OCI-LY1 (cell line): ENCODE measurements at regions not wholly inside any gene's neighbourhood (a gene's known extent, or its start where the extent isn't known, plus 50 kb on each side); places are given as distances from the start of the nearest gene placed in this dataset.

Experiments used
- H2AFZ ChIP-seq: fragments of 200-600 bp; sonication (generic), shearing (Covaris generic); 2 replicates; pipeline ENCODE4 v1.6.0; 2014; ENCODE audit warnings: antibody characterized with exemption, mild to moderate bottlenecking, low read length
- H3F3A ChIP-seq: fragments of 200-600 bp; sonication (generic), shearing (Covaris generic); 2 replicates; pipeline ENCODE4 v1.6.0; 2014; ENCODE audit warnings: mild to moderate bottlenecking, antibody characterized with exemption, low read length, moderate library complexity; ENCODE audit not compliant: insufficient read depth
- H3K27ac ChIP-seq: fragments of 200-600 bp; sonication (generic); 2 replicates; pipeline ENCODE4 v1.5.1; 2014; ENCODE audit warnings: low read length, mixed run types, mild to moderate bottlenecking, low read depth; ENCODE audit not compliant: poor library complexity, severe bottlenecking
- H3K27me3 ChIP-seq: fragments of 200-600 bp; sonication (generic); 2 replicates; pipeline ENCODE4 v1.6.0; 2014; ENCODE audit warnings: antibody characterized with exemption, mild to moderate bottlenecking, low read length, moderate library complexity; ENCODE audit not compliant: insufficient read depth
- H3K36me3 ChIP-seq: fragments of 200-600 bp; sonication (generic); 2 replicates; pipeline ENCODE4 v1.6.1; 2014; ENCODE audit warnings: mild to moderate bottlenecking, antibody characterized with exemption, low read length, moderate library complexity, mixed read lengths; ENCODE audit not compliant: insufficient read depth
- H3K4me1 ChIP-seq: fragments of 200-600 bp; sonication (generic); 2 replicates; pipeline ENCODE4 v1.5.1; 2014; ENCODE audit warnings: mild to moderate bottlenecking, low read length, moderate library complexity; ENCODE audit not compliant: insufficient read depth, severe bottlenecking
- H3K4me2 ChIP-seq: fragments of 200-600 bp; sonication (generic), shearing (Covaris generic); 2 replicates; pipeline ENCODE4 v1.6.1; 2014; ENCODE audit warnings: low read length
- H3K4me3 ChIP-seq: fragments of 200-600 bp; sonication (generic); 2 replicates; pipeline ENCODE4 v1.5.1; 2014; ENCODE audit warnings: low read length, low read depth, mild to moderate bottlenecking, mixed read lengths; ENCODE audit not compliant: poor library complexity, severe bottlenecking
- H3K79me2 ChIP-seq: fragments of 200-600 bp; shearing (Covaris generic); 2 replicates; pipeline ENCODE4 v1.6.1; 2016; ENCODE audit warnings: mixed run types, low read length, mixed read lengths; ENCODE audit not compliant: insufficient read depth
- H3K9ac ChIP-seq: fragments of 200-600 bp; sonication (generic), shearing (Covaris generic); 2 replicates; pipeline ENCODE4 v1.6.1; 2014; ENCODE audit warnings: mild to moderate bottlenecking, low read length, mixed read lengths
- H3K9me2 ChIP-seq: fragments of 200-600 bp; sonication (generic), shearing (Covaris generic); 2 replicates; pipeline ENCODE4 v1.6.1; 2014; ENCODE audit warnings: low read depth, mild to moderate bottlenecking, low read length, mixed read lengths
- H3K9me3 ChIP-seq: fragments of 200-600 bp; shearing (Covaris generic); 2 replicates; pipeline ENCODE4 v1.6.1; 2014; ENCODE audit warnings: low read length, mixed read lengths
- H4K20me1 ChIP-seq: fragments of 200-600 bp; sonication (generic), shearing (Covaris generic); 2 replicates; pipeline ENCODE4 v1.6.0; 2016; ENCODE audit warnings: mild to moderate bottlenecking, low read length; ENCODE audit not compliant: insufficient read depth
- CTCF ChIP-seq: fragments of 200-600 bp; sonication (generic), shearing (Covaris generic); IDR thresholded peaks from 2 replicates; pipeline ENCODE4 v1.5.1; 2017; ENCODE audit warnings: mild to moderate bottlenecking, antibody characterized with exemption, low read length, moderate library complexity, mixed read lengths
- EZH2 ChIP-seq: fragments of 200-600 bp; sonication (generic), shearing (Covaris generic); IDR thresholded peaks from 2 replicates; pipeline ENCODE4 v1.8.0; 2017; ENCODE audit warnings: borderline replicate concordance, mixed run types, mild to moderate bottlenecking, antibody characterized with exemption, low read length, moderate library complexity, mixed read lengths

GRCh38 chr15:62439543-62440016 is 274.5 kb upstream of the C2CD4B start:
- no peaks in the 10 kb centered on the region for H4K20me1 ChIP-seq
- H3K4me2 ChIP-seq = no peak overlapping the region
- H3K27ac ChIP-seq = no peak overlapping the region
- no peak overlapping the region for H3K4me3 ChIP-seq
- no peaks in the 10 kb centered on the region for H3K9me3 ChIP-seq
- H3K79me2 ChIP-seq = no peaks in the 10 kb centered on the region
- no peak overlapping the region for H3K9ac ChIP-seq
- no peaks in the 10 kb centered on the region for H3K4me1 ChIP-seq
- no peak overlapping the region for H2AFZ ChIP-seq
- no peaks in the 10 kb centered on the region for H3K27me3 ChIP-seq
- TF ChIP-seq EZH2 (no peak), CTCF (no peak)
- no peaks in the 10 kb centered on the region for H3K36me3 ChIP-seq
- no peaks in the 10 kb centered on the region for H3K9me2 ChIP-seq
- no peaks in the 10 kb centered on the region for H3F3A ChIP-seq

GRCh38 chr15:62440362-62441105 is 275.4 kb upstream of the C2CD4B start:
- TF ChIP-seq EZH2 = no peak
- no peak for TF ChIP-seq CTCF
- H3K4me2 ChIP-seq = no peak overlapping the region
- no peaks in the 10 kb centered on the region for H3K9me2 ChIP-seq
- H3K27me3 ChIP-seq = no peaks in the 10 kb centered on the region
- H3K9ac ChIP-seq = no peak overlapping the region
- no peaks in the 10 kb centered on the region for H3K9me3 ChIP-seq
- no peak overlapping the region for H3K27ac ChIP-seq
- no peaks in the 10 kb centered on the region for H3F3A ChIP-seq
- H4K20me1 ChIP-seq = no peaks in the 10 kb centered on the region
- H3K4me3 ChIP-seq = no peak overlapping the region
- H3K4me1 ChIP-seq = no peaks in the 10 kb centered on the region
- no peaks in the 10 kb centered on the region for H3K79me2 ChIP-seq
- no peak overlapping the region for H2AFZ ChIP-seq
- H3K36me3 ChIP-seq = no peaks in the 10 kb centered on the region

- Histone ChIP-seq H3K9me3 (no peaks in the 10 kb centered on the region), H2AFZ (no peak overlapping the region), H3K27me3 (no peaks in the 10 kb centered on the region), H3K9me2 (no peaks in the 10 kb centered on the region), H3K36me3 (no peaks in the 10 kb centered on the region), H3K27ac (no peak overlapping the region), H3K4me3 (no peak overlapping the region), H3K4me2 (no peak overlapping the region), H3K4me1 (no peaks in the 10 kb centered on the region), H4K20me1 (no peaks in the 10 kb centered on the region), H3F3A (no peaks in the 10 kb centered on the region), H3K79me2 (no peaks in the 10 kb centered on the region), H3K9ac (no peak overlapping the region)
- TF ChIP-seq EZH2 = no peak
- TF ChIP-seq CTCF = no peak
Measured at GRCh38 chr15:62444104-62445022, 279.3 kb upstream of the C2CD4B start.
